GM12892 (cell line): ENCODE measurements at regions not wholly inside any gene's neighbourhood (a gene's known extent, or its start where the extent isn't known, plus 50 kb on each side); places are given as distances from the start of the nearest gene placed in this dataset.
A peak's percentile ranks its signal among the peaks of the same experiment; 100 is the strongest.

Source experiments
- DNase-seq: peaks from one replicate; pipeline ENCODE4 v3.0.0; 2011; ENCODE audit not compliant: insufficient read length
- FAIRE-seq: peaks from 2 replicates; lab custom pipeline; 2011; peaks lifted over from hg19 to GRCh38; lab: Jason Lieb, UNC
- POLR2A ChIP-seq: IDR thresholded peaks from 2 replicates; pipeline ENCODE4 v1.6.1; 2011; ENCODE audit warnings: low read depth, low read length, control low read depth
- POLR2AphosphoS5 ChIP-seq: IDR thresholded peaks from 2 replicates; pipeline ENCODE4 v1.6.1; 2011; ENCODE audit warnings: low read depth, low read length, control low read depth
- TAF1 ChIP-seq: IDR thresholded peaks from 2 replicates; pipeline ENCODE4 v1.6.1; 2011; ENCODE audit warnings: low read depth, mild to moderate bottlenecking, control low read depth, low read length, borderline replicate concordance

DNA sequence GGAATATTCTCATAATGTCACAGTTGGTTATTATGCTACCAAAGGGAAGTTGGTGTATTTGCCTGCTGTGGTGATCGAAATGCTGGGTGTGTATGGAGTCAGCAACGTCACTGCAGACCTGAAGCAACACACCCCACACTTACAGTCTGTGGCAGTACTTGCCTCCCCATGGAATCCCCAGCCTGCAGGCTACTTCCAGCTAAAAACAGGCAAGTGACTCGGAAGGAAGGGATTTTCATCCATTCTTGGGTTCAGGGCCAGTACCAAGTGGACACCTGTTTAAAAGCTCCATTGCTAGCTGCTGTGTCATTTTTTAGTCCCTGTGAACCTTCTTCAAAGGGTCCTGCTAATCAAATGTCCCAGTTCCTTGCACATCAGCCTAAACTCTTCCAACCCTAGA, 149.6 kb downstream of the C11orf91 start:
- TF ChIP-seq POLR2AphosphoS5 (no peak), TAF1 (no peak), POLR2A (no peak)
- DNase-seq, result no peak
- FAIRE-seq, result peak; percentile 44

DNA sequence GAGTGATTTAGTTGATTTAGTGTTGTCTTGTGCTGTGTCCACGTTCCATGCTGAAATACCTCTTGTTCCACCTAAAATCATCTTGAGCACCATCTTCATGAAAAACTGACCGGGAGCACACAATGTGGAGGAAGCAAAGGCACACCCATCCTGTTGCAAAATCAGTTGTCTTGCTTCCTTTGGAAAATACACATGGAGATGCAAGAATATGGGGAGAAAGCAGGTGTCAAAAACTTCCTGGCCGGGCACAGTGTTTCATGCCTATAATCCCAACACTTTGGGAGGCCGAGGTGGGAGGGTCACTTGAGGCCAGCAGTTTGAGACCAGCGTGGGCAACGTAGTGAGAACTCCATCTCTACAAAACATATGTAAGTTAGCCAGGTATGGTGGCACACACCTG, 151.1 kb downstream of the C11orf91 start:
- FAIRE-seq, result no peak
- TF ChIP-seq POLR2AphosphoS5 (no peak), POLR2A (no peak), TAF1 (no peak)
- no peak for DNase-seq

DNA sequence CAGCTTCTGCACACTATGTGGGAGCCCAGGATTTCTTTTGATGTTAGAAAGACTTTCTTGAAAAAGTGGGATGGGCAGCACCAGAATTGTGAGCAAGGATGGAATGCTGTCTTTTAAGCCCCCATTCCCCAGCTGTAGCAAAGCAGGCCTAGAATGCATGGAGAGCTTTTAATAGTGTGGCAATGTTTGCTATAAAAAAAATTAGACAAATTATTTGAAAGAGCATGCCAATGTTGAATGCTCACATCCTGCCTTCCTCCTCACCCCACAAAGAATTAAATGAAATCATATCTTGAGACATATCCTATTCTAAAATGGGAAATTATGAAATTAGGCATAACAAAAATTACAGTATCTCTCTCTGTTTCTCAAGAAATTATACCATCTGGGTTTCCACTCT, 154.7 kb downstream of the C11orf91 start:
- FAIRE-seq (no peak), DNase-seq (no peak)
- TF ChIP-seq TAF1, result no peak
- no peak for TF ChIP-seq POLR2AphosphoS5
- no peak for TF ChIP-seq POLR2A

DNA sequence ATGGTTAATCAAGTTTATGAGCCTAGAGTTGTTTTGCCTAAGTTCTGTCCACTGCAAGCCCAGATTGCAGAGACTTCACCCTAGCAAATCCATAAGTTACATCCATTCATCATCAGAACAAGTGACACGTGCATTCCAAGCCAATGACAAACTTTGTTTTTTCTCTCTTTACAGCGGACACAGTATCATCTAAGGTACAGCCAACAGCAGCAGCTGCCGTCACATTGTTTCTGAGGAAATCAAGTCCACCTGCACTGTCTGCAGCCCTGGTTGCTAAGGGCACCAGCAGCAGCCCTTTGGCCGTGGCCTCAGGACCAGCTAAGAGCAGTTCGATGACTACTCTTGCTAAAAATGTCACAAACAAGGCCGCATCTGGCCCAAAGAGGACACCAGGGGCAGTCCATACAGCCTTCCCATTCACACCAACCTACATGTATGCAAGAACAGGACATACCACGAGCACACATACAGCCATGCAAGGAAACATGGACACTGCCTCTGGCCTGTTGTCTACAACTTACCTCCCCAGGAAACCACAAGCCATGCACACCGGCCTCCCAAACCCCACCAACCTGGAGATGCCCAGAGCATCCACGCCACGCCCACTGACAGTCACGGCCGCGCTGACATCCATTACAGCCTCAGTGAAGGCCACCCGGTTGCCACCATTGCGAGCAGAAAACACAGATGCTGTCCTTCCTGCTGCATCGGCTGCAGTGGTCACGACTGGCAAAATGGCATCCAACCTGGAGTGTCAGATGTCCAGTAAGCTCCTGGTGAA, 155.8 kb downstream of the C11orf91 start:
- DNase-seq, result no peak
- TF ChIP-seq POLR2AphosphoS5 (no peak), TAF1 (no peak), POLR2A (no peak)
- FAIRE-seq, result no peak

DNA sequence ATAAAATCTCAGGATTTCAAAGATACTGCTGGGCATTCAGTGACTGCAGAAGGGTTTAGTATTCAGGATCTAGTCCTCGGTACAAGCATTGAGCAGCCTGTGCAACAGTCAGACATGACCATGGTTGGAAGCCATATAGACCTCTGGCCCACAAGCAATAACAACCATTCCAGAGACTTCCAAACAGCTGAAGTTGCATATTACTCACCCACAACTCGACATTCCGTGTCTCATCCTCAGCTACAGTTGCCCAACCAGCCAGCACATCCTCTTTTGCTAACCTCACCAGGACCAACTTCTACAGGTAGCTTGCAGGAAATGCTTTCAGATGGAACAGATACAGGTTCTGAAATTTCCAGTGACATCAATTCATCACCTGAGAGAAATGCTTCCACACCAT, 156.8 kb downstream of the C11orf91 start:
- DNase-seq, result no peak
- no peak for FAIRE-seq
- TF ChIP-seq POLR2AphosphoS5, result no peak
- no peak for TF ChIP-seq TAF1
- no peak for TF ChIP-seq POLR2A

DNA sequence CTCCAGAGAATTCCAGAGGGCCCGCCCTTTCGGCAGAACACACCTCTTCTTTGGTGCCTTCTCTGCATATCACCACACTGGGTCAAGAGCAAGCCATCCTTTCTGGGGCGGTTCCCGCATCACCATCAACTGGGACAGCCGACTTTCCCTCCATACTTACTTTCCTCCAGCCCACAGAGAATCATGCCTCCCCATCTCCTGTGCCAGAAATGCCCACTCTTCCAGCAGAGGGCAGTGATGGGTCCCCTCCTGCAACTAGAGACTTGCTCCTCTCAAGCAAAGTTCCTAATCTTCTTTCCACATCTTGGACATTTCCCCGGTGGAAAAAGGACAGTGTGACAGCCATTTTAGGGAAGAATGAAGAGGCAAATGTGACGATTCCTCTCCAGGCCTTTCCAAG, 157.7 kb downstream of the C11orf91 start:
- DNase-seq, result peak; percentile 38
- FAIRE-seq, result peak; percentile 95
- no peak for TF ChIP-seq TAF1
- TF ChIP-seq POLR2AphosphoS5, result no peak
- no peak for TF ChIP-seq POLR2A

DNA sequence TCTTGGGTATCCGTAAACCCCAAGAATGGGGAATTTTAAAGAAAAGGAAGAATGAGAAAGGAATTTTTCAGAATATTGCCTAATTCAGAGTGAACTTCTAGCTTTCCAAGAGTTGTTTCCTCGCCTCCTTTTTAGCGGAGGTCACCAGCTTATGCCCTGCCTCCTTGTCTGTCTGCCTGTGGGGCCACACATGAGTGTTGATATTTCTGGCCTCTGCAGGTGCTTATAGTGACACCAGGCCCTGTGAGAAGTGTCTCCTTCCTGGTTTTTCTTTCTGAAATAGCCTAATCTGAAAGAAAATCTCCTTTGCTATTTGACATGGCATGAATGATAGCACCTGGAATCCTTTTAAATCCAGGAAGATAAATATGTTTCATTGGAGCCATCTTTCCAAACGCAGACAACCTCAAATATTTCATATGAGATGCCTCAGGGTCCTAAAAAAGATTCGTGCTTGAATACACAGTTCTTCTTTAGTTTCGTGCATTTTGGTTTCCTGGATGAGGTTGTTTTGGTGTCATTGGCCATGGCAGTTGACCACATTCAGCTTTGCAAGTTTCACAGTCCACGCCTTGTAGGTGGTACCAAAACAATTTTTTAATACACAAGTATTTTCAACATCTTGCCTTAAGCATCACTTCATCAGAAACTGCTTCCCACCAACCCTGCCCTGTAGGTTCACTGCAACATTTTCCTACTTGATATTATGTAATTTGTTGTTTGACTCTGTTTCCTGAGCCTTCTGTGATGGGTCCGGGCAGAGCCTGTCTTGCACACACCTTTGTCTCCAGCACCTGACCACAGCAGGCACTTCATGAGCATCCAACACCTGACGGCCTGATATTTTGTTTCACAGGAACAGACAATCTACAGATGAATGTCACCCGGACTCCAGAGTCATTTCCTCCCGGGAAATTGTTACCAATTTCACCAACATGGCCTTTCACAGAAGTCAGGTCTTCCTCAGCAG, 159.4 kb downstream of the C11orf91 start:
- FAIRE-seq (peak; percentile 56), DNase-seq (no peak)
- no peak for TF ChIP-seq POLR2AphosphoS5
- no peak for TF ChIP-seq TAF1
- no peak for TF ChIP-seq POLR2A

DNA sequence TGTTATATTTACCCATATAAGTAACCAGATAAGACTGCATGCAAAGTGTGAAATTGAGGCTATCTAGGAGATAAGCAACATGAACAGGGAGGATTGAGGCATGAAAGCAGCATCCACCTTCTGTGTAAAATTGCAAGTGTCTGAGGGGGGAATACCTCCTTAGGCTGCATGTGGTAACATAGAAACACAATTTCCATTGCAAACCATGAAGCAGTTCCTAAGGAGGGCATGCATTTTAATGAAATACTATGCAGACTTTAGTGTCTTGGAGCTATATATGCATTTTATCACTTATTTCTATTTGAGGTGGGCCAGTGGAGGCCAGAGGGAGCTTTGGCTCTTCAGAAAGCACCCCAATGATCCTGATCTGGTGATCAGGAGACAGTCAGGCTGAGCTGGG, 160.2 kb downstream of the C11orf91 start:
- no peak for TF ChIP-seq TAF1
- no peak for TF ChIP-seq POLR2AphosphoS5
- no peak for TF ChIP-seq POLR2A
- DNase-seq (no peak), FAIRE-seq (peak; percentile 74)

DNA sequence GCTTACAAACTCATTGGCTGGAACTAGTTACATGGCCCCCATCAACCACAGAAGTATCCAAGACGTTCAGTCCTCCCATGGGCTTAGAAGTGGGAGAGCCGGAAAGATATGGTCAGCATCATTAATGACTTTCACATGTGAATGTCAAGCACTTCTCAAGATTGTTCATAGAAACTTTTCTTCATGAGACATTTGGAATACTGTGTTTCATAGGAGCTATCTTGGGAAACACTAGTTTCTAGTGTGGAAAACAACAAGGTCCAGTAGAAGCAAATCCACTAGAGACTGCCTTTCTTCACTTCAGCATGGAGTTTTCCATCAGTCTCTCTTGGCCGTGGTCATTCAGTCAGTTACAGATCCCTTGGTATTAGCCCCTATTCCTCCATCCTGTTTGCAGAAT, 160.9 kb downstream of the C11orf91 start:
- FAIRE-seq (no peak), DNase-seq (no peak)
- no peak for TF ChIP-seq POLR2A
- no peak for TF ChIP-seq TAF1
- no peak for TF ChIP-seq POLR2AphosphoS5

DNA sequence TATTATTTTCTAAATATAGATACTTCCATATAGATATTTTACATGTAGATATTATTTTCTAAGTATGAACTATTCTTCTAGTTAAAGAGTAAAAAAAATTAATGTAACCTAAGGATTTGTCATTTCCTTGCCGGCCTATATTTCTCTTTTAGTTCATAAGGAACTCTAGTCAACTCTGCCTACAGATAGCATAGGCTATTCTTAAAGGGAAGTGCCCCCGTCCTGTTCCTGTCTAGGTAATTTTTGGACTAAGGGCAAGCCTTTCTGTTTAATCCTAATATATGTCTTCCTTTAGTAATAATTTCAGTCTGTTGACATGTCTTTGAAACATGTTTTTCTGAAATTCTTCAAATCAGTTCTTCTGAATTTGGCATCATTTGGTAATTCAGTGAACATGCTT, 161.9 kb downstream of the C11orf91 start:
- DNase-seq (no peak), FAIRE-seq (no peak)
- TF ChIP-seq POLR2AphosphoS5, result no peak

DNA sequence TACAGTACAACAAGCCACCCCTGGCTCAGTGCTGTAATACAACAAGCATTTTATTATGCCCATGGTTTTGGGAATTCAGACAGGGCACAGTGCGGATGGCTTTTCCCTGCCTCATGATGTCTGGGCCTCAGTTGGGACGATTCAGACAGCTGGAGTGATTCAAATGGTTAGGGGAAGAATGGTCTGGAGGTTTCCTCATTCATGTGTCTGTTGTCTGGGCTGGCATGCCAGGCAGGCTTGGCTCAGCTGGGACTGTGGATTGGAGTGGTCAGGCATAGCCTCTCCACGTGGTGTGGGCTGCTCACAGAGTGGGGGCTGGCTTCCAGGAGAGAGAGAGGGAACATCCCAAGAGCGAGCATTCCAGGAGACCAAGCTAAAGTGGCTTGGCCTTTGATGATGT, 164.4 kb downstream of the C11orf91 start:
- TF ChIP-seq POLR2A (no peak), TAF1 (no peak), POLR2AphosphoS5 (no peak)
- no peak for FAIRE-seq
- DNase-seq, result no peak
